Right atrium auricular region (tissue), 2 donors: ENCODE measurements at regions not wholly inside any gene's neighbourhood (a gene's known extent, or its start where the extent isn't known, plus 50 kb on each side); places are given as distances from the start of the nearest gene placed in this dataset.

ENCODE experiments used
- DNase-seq: peaks from one replicate; pipeline ENCODE4 v3.0.0-alpha.2; 2019; ENCODE audit warnings: low spot score
- H3K27ac ChIP-seq, 2 donors: fragments of 200-600 bp; sonication (generic); 1 replicate in 1 of 2; 2 replicates in 1 of 2; pipeline ENCODE4 v1.5.1; 2016 to 2019
- H3K27me3 ChIP-seq, 2 donors: fragments of 200-600 bp; sonication (generic); one replicate each; pipeline versions ENCODE4 v1.5.1 to v1.6.0; 2017 to 2019
- H3K36me3 ChIP-seq: fragments of 200-600 bp; sonication (generic); one replicate; pipeline ENCODE4 v1.5.1; 2016
- H3K4me1 ChIP-seq, 2 donors: fragments of 200-600 bp; sonication (generic); one replicate each; pipeline versions ENCODE4 v1.5.1 to v1.6.0; 2017 to 2019
- H3K4me3 ChIP-seq, 2 donors: fragments of 200-600 bp; sonication (generic); 1 replicate in 1 of 2; 2 replicates in 1 of 2; pipeline ENCODE4 v1.5.1; 2017 to 2019; ENCODE audit warnings: mild to moderate bottlenecking in 1 of 2, moderate library complexity in 1 of 2
- H3K9me3 ChIP-seq, 2 donors: fragments of 200-600 bp; sonication (generic); one replicate each; pipeline ENCODE4 v1.5.1; 2019
- TF ChIP-seq, protein P1 (sequence below), 2 donors: fragments of 200-600 bp; sonication (generic); IDR thresholded peaks; one replicate each; pipeline ENCODE4 v1.5.1; 2019; ENCODE audit warnings: antibody characterized with exemption in 2 of 2

DNA sequence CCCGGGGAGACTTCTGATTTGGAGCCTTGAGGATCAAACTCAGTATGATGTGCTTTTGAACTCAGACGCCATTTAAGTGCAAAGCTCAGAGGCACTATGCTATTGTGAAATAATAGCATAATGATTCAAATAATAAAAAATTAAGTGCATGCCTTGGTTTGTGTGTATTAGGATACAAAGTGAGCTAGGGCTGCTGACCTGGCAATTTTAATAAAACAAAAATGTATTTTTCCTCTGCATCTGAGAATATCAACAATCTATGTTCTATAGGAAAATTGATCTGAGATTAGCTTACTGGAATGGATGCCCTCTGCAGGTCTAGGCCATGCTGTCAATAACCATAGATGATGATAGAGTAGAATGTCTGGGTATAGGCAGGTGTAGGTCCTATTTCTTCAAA, 278.8 kb downstream of the DCDC2C start:
- Histone ChIP-seq H3K27ac (no peak overlapping the region), H3K9me3 (peaks cover 0 to 7% of the 10 kb centered on the region in 2 donors), H3K4me1 (no peaks in the 10 kb centered on the region), H3K27me3 (no peaks in the 10 kb centered on the region), H3K4me3 (no peak overlapping the region), H3K36me3 (no peaks in the 10 kb centered on the region)
- TF ChIP-seq, protein P1, sequence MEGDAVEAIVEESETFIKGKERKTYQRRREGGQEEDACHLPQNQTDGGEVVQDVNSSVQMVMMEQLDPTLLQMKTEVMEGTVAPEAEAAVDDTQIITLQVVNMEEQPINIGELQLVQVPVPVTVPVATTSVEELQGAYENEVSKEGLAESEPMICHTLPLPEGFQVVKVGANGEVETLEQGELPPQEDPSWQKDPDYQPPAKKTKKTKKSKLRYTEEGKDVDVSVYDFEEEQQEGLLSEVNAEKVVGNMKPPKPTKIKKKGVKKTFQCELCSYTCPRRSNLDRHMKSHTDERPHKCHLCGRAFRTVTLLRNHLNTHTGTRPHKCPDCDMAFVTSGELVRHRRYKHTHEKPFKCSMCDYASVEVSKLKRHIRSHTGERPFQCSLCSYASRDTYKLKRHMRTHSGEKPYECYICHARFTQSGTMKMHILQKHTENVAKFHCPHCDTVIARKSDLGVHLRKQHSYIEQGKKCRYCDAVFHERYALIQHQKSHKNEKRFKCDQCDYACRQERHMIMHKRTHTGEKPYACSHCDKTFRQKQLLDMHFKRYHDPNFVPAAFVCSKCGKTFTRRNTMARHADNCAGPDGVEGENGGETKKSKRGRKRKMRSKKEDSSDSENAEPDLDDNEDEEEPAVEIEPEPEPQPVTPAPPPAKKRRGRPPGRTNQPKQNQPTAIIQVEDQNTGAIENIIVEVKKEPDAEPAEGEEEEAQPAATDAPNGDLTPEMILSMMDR (IDR thresholded peaks at IDR 0.05) = no peak
- DNase-seq = no peak

DNA sequence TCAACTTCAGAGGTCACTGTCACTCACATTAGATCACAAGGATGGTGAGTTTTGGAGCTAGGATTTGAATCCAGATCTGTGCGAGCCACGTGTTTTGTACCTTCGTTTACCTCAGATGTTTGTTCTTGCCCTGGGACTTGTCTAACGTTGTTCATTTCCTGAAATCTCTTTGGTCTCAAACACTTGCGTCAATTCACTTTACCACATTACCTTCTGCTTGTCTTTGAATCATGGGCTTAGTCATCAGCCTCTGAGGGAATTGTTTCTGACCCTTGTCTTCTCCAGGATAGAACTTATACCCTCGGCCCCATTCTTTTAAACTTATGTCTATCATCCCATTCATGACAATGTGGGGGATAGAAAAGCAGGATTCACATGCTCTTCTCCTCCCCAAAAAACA, 282.7 kb downstream of the DCDC2C start:
- Histone ChIP-seq H3K4me3 (no peak overlapping the region), H3K36me3 (no peaks in the 10 kb centered on the region), H3K27ac (no peak overlapping the region), H3K9me3 (no peaks in the 10 kb centered on the region), H3K27me3 (no peaks in the 10 kb centered on the region), H3K4me1 (no peaks in the 10 kb centered on the region)
- TF ChIP-seq, protein P1 (IDR thresholded peaks at IDR 0.05) = no peak
- no peak for DNase-seq

DNA sequence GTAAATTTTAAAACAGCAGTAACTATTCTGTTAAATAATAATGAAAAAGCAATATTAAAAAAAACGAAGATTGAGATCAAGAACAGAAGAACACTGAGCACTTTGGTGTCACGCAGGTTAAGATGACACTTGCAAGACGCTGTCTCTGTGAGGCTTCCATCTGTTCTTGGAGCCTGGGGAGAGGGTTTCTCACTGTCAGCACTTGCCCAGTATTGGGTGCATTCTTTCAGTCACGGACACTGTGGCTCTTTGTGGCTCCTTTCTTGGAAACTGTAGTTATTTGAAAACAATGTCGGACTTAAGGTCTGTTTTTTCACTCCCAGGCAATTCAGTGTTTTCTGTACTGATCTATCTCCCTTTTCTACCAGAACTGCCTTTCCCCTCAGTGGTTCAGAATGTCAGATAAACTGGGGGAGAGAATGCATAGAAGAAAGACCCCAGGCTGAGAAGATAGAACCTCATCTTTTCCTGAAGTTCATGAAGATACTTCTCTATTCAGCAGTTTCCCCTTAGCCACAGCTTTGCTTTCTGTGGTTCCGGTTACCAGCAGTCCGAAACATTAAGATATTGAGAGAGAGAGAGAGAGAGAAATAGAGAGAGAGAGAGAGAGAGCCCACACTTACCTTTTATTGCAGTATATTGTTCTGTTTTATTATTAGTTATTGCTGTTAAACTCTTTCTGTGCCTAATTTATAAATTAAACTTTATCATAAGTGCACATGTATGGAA, 283.3 kb downstream of the DCDC2C start:
- no peaks in the 10 kb centered on the region for H3K9me3 ChIP-seq
- H3K36me3 ChIP-seq = no peaks in the 10 kb centered on the region
- H3K27ac ChIP-seq = no peak overlapping the region
- H3K4me1 ChIP-seq = no peaks in the 10 kb centered on the region
- no peaks in the 10 kb centered on the region for H3K27me3 ChIP-seq
- no peak for DNase-seq
- TF ChIP-seq, protein P1 (IDR thresholded peaks at IDR 0.05) = no peak
- H3K4me3 ChIP-seq = no peak overlapping the region

DNA sequence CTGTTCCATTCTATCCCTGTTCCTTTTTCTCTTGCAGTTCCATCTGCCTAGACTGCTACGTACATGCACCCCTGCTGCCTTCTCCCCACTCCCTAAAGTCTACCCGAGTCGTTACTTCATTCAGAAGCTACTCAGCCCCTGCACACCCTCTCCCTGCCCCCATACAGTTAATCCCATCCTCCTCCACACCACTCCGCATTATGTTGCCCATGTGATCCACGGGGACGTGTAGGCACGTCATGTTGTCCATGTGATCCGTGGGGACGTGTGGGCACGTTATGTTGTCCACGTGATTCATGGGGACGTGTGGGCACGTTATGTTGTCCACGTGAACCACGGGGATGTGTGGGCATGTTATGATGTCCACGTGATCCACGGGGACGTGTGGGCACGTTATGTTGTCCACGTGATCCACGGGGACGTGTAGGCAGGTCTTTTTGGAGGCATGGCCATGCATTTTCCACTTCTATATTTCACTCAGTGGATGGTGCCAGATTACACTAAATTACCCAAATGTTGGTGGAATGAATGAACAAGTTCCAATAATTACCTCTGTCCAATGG, 299.5 kb downstream of the DCDC2C start:
- no peak overlapping the region for H3K4me3 ChIP-seq
- H3K9me3 ChIP-seq = no peaks in the 10 kb centered on the region
- no peak overlapping the region for H3K27ac ChIP-seq
- TF ChIP-seq, protein P1 (IDR thresholded peaks at IDR 0.05) = no peak
- no peaks in the 10 kb centered on the region for H3K27me3 ChIP-seq
- no peaks in the 10 kb centered on the region for H3K4me1 ChIP-seq
- no peak for DNase-seq
- no peaks in the 10 kb centered on the region for H3K36me3 ChIP-seq

DNA sequence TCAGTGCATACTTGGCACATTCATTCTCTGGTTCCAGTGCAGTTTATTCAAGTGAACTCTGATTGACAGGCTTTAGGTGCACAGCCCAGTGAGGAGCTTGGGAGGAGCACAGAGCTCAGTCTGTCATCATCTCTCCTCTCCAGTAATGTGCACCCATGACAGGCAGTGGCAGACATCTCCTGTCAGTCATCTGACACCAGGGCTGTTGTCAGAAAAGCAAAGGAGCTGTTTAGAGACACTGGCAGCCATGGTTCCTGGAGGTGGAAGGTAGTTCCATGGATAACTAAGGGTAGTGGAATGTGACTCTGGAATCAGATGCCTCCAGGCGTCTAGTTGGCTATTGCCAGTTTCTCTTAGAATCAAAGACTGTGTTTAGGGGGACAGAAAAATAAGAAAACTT, 308.8 kb downstream of the DCDC2C start:
- Histone ChIP-seq H3K4me1 (no peaks in the 10 kb centered on the region), H3K4me3 (no peak overlapping the region), H3K36me3 (no peaks in the 10 kb centered on the region), H3K27me3 (no peaks in the 10 kb centered on the region), H3K9me3 (no peaks in the 10 kb centered on the region), H3K27ac (no peak overlapping the region)
- TF ChIP-seq, protein P1 (IDR thresholded peaks at IDR 0.05) = no peak
- DNase-seq = no peak

DNA sequence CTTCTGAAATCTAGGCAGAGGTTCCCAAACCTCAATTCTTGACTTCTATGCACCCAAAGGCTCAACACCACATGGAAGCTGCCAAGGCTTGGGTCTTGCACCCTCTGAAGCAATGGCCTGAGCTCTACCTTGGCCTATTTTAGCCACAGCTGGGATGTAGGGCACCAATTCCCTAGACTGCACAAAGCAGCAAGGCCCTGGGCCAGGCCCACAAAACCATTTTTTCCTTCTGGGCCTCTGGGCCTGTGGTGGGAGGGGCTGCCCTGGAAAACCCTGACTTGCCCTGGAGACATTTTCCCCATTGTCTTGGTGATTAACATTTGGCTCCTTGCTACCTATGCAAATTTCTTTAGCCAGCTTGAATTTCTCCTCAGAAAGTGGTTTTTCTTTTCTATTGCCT, 315.2 kb downstream of the DCDC2C start:
- TF ChIP-seq, protein P1 (IDR thresholded peaks at IDR 0.05) = no peak
- Histone ChIP-seq H3K36me3 (no peaks in the 10 kb centered on the region), H3K4me1 (no peaks in the 10 kb centered on the region), H3K27ac (no peak overlapping the region), H3K27me3 (no peaks in the 10 kb centered on the region), H3K4me3 (no peak overlapping the region), H3K9me3 (peaks cover 0 to 5% of the 10 kb centered on the region in 2 donors)
- no peak for DNase-seq
